Breast epithelium (tissue), 3 donors: ENCODE measurements at regions not wholly inside any gene's neighbourhood (a gene's known extent, or its start where the extent isn't known, plus 50 kb on each side); places are given as distances from the start of the nearest gene placed in this dataset.

Experiments
- POLR2A ChIP-seq: fragments of 450-650 bp; IDR thresholded peaks from one replicate; pipeline ENCODE4 v1.6.1; 2016; ENCODE audit warnings: antibody characterized with exemption, mild to moderate bottlenecking, moderate library complexity
- POLR2AphosphoS5 ChIP-seq, 3 donors: sonication (generic); formaldehyde crosslinking; IDR thresholded peaks; one replicate each; pipeline ENCODE4 v1.6.1; 2017; ENCODE audit warnings: antibody characterized with exemption in 3 of 3
- TF ChIP-seq, protein P1 (sequence below), 3 donors: fragments of 450-650 bp; IDR thresholded peaks; one replicate each; pipeline ENCODE4 v1.5.1; 2016 to 2017; ENCODE audit warnings: antibody characterized with exemption in 3 of 3, mild to moderate bottlenecking in 3 of 3, moderate library complexity in 3 of 3

DNA sequence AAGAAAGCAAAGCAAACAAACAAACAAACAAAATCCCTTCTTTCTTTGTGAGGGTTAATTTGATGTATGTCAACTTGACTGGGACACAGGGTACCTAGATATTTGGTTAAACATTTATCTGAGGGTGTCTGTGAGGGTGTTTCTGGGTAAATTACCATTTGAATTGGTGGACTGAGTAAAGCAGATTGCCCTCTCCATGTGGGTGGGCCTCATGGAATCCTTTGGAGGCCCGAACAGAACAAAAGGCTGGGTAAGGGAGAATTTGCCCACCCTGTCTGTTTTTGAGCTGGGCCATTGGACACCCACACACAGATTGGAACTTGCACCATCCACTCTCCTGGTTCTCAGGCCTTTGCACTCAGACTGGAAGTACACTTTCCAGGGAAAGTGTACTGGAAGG, 628.8 kb upstream of the CITED2 start:
- TF ChIP-seq, protein P1, sequence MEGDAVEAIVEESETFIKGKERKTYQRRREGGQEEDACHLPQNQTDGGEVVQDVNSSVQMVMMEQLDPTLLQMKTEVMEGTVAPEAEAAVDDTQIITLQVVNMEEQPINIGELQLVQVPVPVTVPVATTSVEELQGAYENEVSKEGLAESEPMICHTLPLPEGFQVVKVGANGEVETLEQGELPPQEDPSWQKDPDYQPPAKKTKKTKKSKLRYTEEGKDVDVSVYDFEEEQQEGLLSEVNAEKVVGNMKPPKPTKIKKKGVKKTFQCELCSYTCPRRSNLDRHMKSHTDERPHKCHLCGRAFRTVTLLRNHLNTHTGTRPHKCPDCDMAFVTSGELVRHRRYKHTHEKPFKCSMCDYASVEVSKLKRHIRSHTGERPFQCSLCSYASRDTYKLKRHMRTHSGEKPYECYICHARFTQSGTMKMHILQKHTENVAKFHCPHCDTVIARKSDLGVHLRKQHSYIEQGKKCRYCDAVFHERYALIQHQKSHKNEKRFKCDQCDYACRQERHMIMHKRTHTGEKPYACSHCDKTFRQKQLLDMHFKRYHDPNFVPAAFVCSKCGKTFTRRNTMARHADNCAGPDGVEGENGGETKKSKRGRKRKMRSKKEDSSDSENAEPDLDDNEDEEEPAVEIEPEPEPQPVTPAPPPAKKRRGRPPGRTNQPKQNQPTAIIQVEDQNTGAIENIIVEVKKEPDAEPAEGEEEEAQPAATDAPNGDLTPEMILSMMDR (IDR thresholded peaks at IDR 0.05): no peak
- TF ChIP-seq POLR2A (no peak), POLR2AphosphoS5 (IDR thresholded peaks at IDR 0.05) (no peak)
